RWPE1 (cell line): ENCODE measurements at regions not wholly inside any gene's neighbourhood (a gene's known extent, or its start where the extent isn't known, plus 50 kb on each side); places are given as distances from the start of the nearest gene placed in this dataset.
"Not testable (repeated sequence)": the region's sequence is repeated elsewhere in the genome, so short reads cannot be mapped to it uniquely, and the experiment has no call there.

ENCODE experiments used
- CTCF ChIA-PET: fragments of 350-600 bp; sonication (Branson Sonifier 250); formaldehyde crosslinking; extraction: SDS; loops from one replicate; lab custom pipeline; 2021; lab: Yijun Ruan, JAX
- POLR2A ChIA-PET: fragments of 400-600 bp; formaldehyde crosslinking; extraction: SDS; loops from one replicate; lab custom pipeline; 2020; ENCODE audit warnings: antibody characterized with exemption; ENCODE audit not compliant: low non-redundant PET; lab: Yijun Ruan, JAX
- DNase-seq: peaks from one replicate; pipeline ENCODE4 v3.0.0; 2012; ENCODE audit warnings: low spot score
- H3K27ac ChIP-seq: fragments of 450-650 bp; 2 replicates; pipeline ENCODE4 v1.5.1; 2017
- TF ChIP-seq, protein P1 (sequence below): fragments of 450-650 bp; conservative IDR thresholded peaks from 2 replicates; pipeline ENCODE4 v1.5.1; 2017; ENCODE audit warnings: low read depth, mild to moderate bottlenecking

DNA sequence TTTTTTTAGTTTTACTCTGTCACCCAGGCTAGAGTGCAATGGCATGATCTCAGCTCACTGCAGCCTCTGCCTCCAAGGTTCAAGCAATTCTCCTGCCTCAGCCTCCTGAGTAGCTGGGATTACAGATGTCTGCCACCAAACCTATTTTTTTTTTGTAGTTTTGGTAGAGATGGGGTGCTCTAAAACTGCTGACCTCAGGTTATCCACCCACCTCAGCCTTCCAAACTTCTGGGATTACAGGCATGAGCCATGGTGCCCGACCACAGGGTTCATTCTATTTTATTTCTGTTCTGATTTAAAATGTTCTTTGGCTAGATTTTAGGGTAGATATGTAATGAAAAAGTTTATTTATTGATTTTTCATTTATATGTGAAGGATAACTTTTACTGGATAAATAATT, 1062.8 kb upstream of the NOVA1 start:
- CTCF ChIA-PET, result no interaction called here
- TF ChIP-seq, protein P1, sequence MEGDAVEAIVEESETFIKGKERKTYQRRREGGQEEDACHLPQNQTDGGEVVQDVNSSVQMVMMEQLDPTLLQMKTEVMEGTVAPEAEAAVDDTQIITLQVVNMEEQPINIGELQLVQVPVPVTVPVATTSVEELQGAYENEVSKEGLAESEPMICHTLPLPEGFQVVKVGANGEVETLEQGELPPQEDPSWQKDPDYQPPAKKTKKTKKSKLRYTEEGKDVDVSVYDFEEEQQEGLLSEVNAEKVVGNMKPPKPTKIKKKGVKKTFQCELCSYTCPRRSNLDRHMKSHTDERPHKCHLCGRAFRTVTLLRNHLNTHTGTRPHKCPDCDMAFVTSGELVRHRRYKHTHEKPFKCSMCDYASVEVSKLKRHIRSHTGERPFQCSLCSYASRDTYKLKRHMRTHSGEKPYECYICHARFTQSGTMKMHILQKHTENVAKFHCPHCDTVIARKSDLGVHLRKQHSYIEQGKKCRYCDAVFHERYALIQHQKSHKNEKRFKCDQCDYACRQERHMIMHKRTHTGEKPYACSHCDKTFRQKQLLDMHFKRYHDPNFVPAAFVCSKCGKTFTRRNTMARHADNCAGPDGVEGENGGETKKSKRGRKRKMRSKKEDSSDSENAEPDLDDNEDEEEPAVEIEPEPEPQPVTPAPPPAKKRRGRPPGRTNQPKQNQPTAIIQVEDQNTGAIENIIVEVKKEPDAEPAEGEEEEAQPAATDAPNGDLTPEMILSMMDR, result no peak
- H3K27ac ChIP-seq, result no peak overlapping the region
- POLR2A ChIA-PET, result interaction anchor here (0.7 kb wide), 1 partner anchor 915 kb away, joined by 3 read pairs; no protein-coding TSS in a partner anchor
- DNase-seq, result no peak

- no peak overlapping the region for H3K27ac ChIP-seq
- no peak for DNase-seq
- POLR2A ChIA-PET, result no interaction called here
- TF ChIP-seq, protein P1, result no peak
- CTCF ChIA-PET, result no interaction called here
Measured at GRCh38 chr14:27668531-27668930, 1070.7 kb upstream of the NOVA1 start.

DNA sequence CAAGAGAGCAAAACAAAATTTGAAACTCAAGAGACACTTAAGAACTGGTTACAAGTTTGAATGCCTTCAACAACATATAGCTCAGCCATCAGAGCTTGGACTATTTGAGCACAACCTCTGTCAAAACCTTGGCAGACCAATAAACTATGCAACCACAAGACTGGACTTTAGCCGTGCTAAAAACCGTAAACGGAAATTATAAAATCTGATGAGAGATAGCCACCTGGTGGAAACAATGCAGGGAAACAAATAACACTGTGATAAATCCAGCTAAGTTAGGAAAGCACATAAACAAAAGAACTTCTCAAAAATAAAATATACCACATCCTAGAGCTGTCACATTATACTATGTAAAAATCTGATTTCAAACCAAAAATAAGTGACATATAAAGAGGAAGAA, 1074.2 kb upstream of the NOVA1 start:
- TF ChIP-seq, protein P1, result no peak
- no peak for DNase-seq
- H3K27ac ChIP-seq, result no peak overlapping the region
- CTCF ChIA-PET, result no interaction called here
- POLR2A ChIA-PET, result no interaction called here

DNA sequence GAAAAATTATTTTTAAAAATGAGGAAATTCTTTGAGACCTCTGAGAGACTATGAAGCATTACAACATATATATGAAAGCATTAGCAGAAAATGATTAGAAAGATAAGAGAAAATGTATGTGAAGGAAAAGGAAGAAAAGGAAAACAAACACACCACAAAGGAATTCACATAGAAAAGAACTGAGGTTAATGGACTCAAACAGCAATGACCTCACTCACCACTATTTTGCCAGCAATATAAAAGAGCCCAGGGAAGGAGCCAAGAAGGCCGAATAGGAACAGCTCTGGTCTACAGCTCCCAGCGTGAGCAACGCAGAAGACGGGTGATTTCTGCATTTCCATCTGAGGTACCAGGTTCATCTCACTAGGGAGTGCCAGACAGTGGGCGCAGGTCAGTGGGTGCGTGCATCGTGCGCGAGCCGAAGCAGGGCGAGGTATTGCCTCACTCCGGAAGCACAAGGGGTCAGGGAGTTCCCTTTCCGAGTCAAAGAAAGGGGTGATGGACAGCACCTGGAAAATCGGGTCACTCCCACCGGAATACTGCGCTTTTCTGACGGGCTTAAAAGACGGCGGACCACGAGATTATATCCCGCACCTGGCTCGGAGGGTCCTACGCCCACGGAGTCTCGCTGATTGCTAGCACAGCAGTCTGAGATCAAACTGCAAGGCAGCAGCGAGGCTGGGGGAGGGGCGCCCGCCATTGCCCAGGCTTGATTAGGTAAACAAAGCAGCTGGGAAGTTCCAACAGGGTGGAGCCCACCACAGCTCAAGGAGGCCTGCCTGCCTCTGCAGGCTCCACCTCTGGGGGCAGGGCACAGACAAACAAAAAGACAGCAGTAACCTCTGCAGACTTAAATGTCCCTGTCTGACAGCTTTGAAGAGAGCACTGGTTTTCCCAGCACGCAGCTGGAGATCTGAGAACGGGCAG, 1075.2 kb upstream of the NOVA1 start:
- CTCF ChIA-PET, POLR2A ChIA-PET, H3K27ac ChIP-seq, DNase-seq: not testable (repeated sequence)

GRCh38 chr14:27686137-27686536, 1080.5 kb upstream of the FOXG1 start:
- POLR2A ChIA-PET, result no interaction called here

GRCh38 chr14:27688841-27689444, 1077.6 kb upstream of the FOXG1 start:
- DNase-seq, result no peak
- TF ChIP-seq, protein P1, result no peak
- ChIA-PET CTCF (no interaction called here), POLR2A (no interaction called here)
- no peak overlapping the region for H3K27ac ChIP-seq

More at GRCh38 chr14:27686137-27686536, 1080.5 kb upstream of the FOXG1 start:
- TF ChIP-seq, protein P1, result no peak
- no peak overlapping the region for H3K27ac ChIP-seq
- DNase-seq, result no peak
- CTCF ChIA-PET, result interaction anchor here (0.6 kb wide), 1 partner anchor 140 kb away, joined by 5 read pairs; no protein-coding TSS in a partner anchor
